PC-9 (cell line): ENCODE measurements at regions not wholly inside any gene's neighbourhood (a gene's known extent, or its start where the extent isn't known, plus 50 kb on each side); places are given as distances from the start of the nearest gene placed in this dataset.

Experiments
- BruUV-seq: library from RNA; stranded (reverse); fragments of 400-500 nt; replicated peaks from 2 replicates; lab custom pipeline; 2021; lab: Mats Ljungman, UMichigan
- CTCF ChIA-PET: fragments of 300-600 bp; sonication (Branson Sonifier 250); formaldehyde crosslinking; loops from one replicate; lab custom pipeline; 2022; ENCODE audit warnings: antibody characterized with exemption; lab: Charles Lee
- POLR2A ChIA-PET: fragments of 300-600 bp; sonication (Branson Sonifier 250); formaldehyde crosslinking; loops from one replicate; lab custom pipeline; 2022; ENCODE audit warnings: antibody characterized with exemption; ENCODE audit not compliant: unreplicated experiment; lab: Charles Lee
- DNase-seq, 2 experiments: peaks; one replicate each; pipeline versions ENCODE4 v3.0.0 to v3.0.0-alpha.2; 2015 to 2022; ENCODE audit warnings: mixed read lengths in 1 of 2
- H2AFZ ChIP-seq: fragments of 200-600 bp; sonication (generic); 2 replicates; pipeline ENCODE4 v1.8.1; 2017; ENCODE audit warnings: antibody characterized with exemption
- H3F3A ChIP-seq: fragments of 200-600 bp; sonication (generic); 2 replicates; pipeline ENCODE4 v1.8.1; 2017; ENCODE audit warnings: antibody characterized with exemption, mild to moderate bottlenecking, low read depth; ENCODE audit not compliant: insufficient read depth
- H3K27ac ChIP-seq: fragments of 200-600 bp; sonication (generic); 2 replicates; pipeline ENCODE4 v1.6.1; 2016; ENCODE audit warnings: mixed run types
- H3K27me3 ChIP-seq: fragments of 200-600 bp; sonication (generic); 2 replicates; pipeline ENCODE4 v1.6.1; 2016; ENCODE audit warnings: low read depth, mixed run types; ENCODE audit not compliant: insufficient read depth
- H3K36me3 ChIP-seq: fragments of 200-600 bp; sonication (generic); 2 replicates; pipeline ENCODE4 v1.6.1; 2016; ENCODE audit warnings: low read depth, mixed run types
- H3K4me1 ChIP-seq: fragments of 200-600 bp; sonication (generic); replicated peaks from 2 replicates; pipeline ENCODE4 v1.6.1; 2016; ENCODE audit warnings: mixed run types; ENCODE audit not compliant: insufficient read depth
- H3K4me2 ChIP-seq: fragments of 200-600 bp; sonication (generic); 2 replicates; pipeline ENCODE4 v1.6.1; 2017; ENCODE audit warnings: mixed run types
- H3K4me3 ChIP-seq: fragments of 200-600 bp; sonication (generic); 2 replicates; pipeline ENCODE4 v1.6.1; 2016; ENCODE audit warnings: mixed run types
- H3K79me2 ChIP-seq: fragments of 200-600 bp; sonication (generic); 2 replicates; pipeline ENCODE4 v1.6.1; 2017; ENCODE audit warnings: low read depth, mixed run types
- H3K9me2 ChIP-seq: fragments of 200-600 bp; sonication (generic); 2 replicates; pipeline ENCODE4 v1.8.1; 2017; ENCODE audit warnings: mild to moderate bottlenecking; ENCODE audit not compliant: insufficient read depth
- H3K9me3 ChIP-seq: fragments of 200-600 bp; sonication (generic); 2 replicates; pipeline ENCODE4 v1.8.1; 2016; ENCODE audit warnings: low read depth; ENCODE audit not compliant: insufficient read depth
- H4K20me1 ChIP-seq: fragments of 200-600 bp; sonication (generic); 2 replicates; pipeline ENCODE4 v1.8.1; 2017; ENCODE audit not compliant: insufficient read depth
- CTCF ChIP-seq: fragments of 200-600 bp; sonication (generic); conservative IDR thresholded peaks from 2 replicates; pipeline ENCODE4 v1.6.1; 2017; ENCODE audit warnings: mixed run types, antibody characterized with exemption, mild to moderate bottlenecking, moderate library complexity
- EZH2 ChIP-seq: fragments of 200-600 bp; sonication (generic); IDR thresholded peaks from 2 replicates; pipeline ENCODE4 v1.8.0; 2017; ENCODE audit warnings: antibody characterized with exemption, low read depth
- intact Hi-C: fragments of 100-400 bp; cut with micrococcal nuclease; formaldehyde crosslinking; loops from one replicate; pipeline ENCODE4 v1.10.0; 2022; ENCODE audit not compliant: unreplicated experiment

GRCh38 chr5:58094031-58094430, 365.9 kb downstream of the PLK2 start:
- H2AFZ ChIP-seq = no peak overlapping the region
- no peaks in the 10 kb centered on the region for H3K36me3 ChIP-seq
- intact Hi-C loops = loop anchor here (1.0 to 5.0 kb wide), 6 partner anchors 94 to 599 kb away; partner anchors contain the start of gene PLK2
- H3K27ac ChIP-seq = peak overlapping the region; percentile 92
- peaks cover 17% of the 10 kb centered on the region for H3F3A ChIP-seq
- no peaks in the 10 kb centered on the region for H3K27me3 ChIP-seq
- peak; percentile 72 to 96 for DNase-seq
- no peaks in the 10 kb centered on the region for H3K79me2 ChIP-seq
- no peaks in the 10 kb centered on the region for H3K9me2 ChIP-seq
- POLR2A ChIA-PET = no interaction called here
- H3K4me2 ChIP-seq = peak overlapping the region; percentile 31; the same call in 1 of the 2 replicates
- H3K4me3 ChIP-seq = no peak overlapping the region
- BruUV-seq = no TSS peak
- TF ChIP-seq EZH2 (no peak), CTCF (no peak)
- peaks cover 44% of the 10 kb centered on the region for H3K9me3 ChIP-seq
- peaks cover 25% of the 10 kb centered on the region for H3K4me1 ChIP-seq
- no peaks in the 10 kb centered on the region for H4K20me1 ChIP-seq
- CTCF ChIA-PET = no interaction called here

GRCh38 chr5:58090704-58091103, 369.2 kb downstream of the PLK2 start:
- no peak for DNase-seq
- no TSS peak for BruUV-seq
- Histone ChIP-seq H3K27me3 (no peaks in the 10 kb centered on the region), H3K9me3 (peaks cover 43% of the 10 kb centered on the region), H2AFZ (no peak overlapping the region), H3K79me2 (no peaks in the 10 kb centered on the region), H3K4me3 (no peak overlapping the region), H3K9me2 (no peaks in the 10 kb centered on the region), H3K4me2 (no peak overlapping the region), H3F3A (peaks cover 17% of the 10 kb centered on the region), H3K27ac (no peak overlapping the region), H4K20me1 (no peaks in the 10 kb centered on the region), H3K36me3 (0 out of 2 replicates have a peak, but pooled peaks cover 5% of the 10 kb centered on the region), H3K4me1 (peaks cover 35% of the 10 kb centered on the region)
- CTCF ChIA-PET = no interaction called here
- POLR2A ChIA-PET = interaction anchor here (0.6 kb wide), 1 partner anchor 98 kb away, joined by 4 read pairs; no protein-coding TSS in a partner anchor
- intact Hi-C loops = loop anchor here (5.0 kb wide), 2 partner anchors 248 to 372 kb away; partner anchors contain the start of gene PLK2
- no peak for TF ChIP-seq CTCF
- no peak for TF ChIP-seq EZH2

GRCh38 chr5:58088941-58089340, 370.9 kb downstream of the PLK2 start:
- H3K9me3 ChIP-seq = peaks cover 32% of the 10 kb centered on the region
- no peaks in the 10 kb centered on the region for H3K79me2 ChIP-seq
- no peak overlapping the region for H3K4me2 ChIP-seq
- no peaks in the 10 kb centered on the region for H4K20me1 ChIP-seq
- no TSS peak for BruUV-seq
- peaks cover 8% of the 10 kb centered on the region for H3F3A ChIP-seq
- no peaks in the 10 kb centered on the region for H3K9me2 ChIP-seq
- no peak overlapping the region for H3K4me3 ChIP-seq
- no peak overlapping the region for H3K27ac ChIP-seq
- TF ChIP-seq EZH2 (no peak), CTCF (no peak)
- no peak overlapping the region for H2AFZ ChIP-seq
- H3K4me1 ChIP-seq = peaks cover 31% of the 10 kb centered on the region
- H3K36me3 ChIP-seq = 0 out of 2 replicates have a peak, but pooled peaks cover 5% of the 10 kb centered on the region
- ChIA-PET POLR2A (no interaction called here), CTCF (no interaction called here)
- no peak for DNase-seq
- intact Hi-C loops = no loop called here
- no peaks in the 10 kb centered on the region for H3K27me3 ChIP-seq
